SK-MEL-5 (cell line): ENCODE measurements at regions not wholly inside any gene's neighbourhood (a gene's known extent, or its start where the extent isn't known, plus 50 kb on each side); places are given as distances from the start of the nearest gene placed in this dataset.

Experiments used
- DNase-seq: peaks from one replicate; pipeline ENCODE4 v3.0.0-alpha.2; 2016; ENCODE audit warnings: low read depth, low spot score
- in situ Hi-C: cut with HindIII; loops from 2 replicates; pipeline ENCODE4 v1.10.0; 2016; ENCODE audit warnings: low sequenced_read_pairs, high pct_unique_total_duplicates, low pct_unique_long_range_greater_than_20kb

DNA sequence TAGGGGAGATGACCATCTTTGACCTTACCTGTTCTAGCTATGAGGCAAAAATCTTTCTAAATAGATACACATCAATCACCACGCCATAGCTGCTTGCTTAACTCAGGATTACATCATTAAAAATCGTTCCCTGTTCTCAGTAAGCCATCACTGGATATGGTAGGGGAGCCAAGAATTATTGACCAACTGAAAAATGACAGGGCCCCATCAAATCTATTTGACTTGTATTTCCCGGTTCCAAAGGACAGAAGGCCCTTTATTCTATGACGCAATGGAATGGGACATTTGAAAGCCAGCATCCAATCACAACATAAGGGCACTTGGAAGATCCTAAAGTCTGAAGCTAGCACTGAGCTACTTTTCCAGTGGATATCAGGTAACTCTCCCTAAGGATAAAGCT is 75.6 kb upstream of the NOCT start:
- DNase-seq, result no peak
- in situ Hi-C loops, result no loop called here

DNA sequence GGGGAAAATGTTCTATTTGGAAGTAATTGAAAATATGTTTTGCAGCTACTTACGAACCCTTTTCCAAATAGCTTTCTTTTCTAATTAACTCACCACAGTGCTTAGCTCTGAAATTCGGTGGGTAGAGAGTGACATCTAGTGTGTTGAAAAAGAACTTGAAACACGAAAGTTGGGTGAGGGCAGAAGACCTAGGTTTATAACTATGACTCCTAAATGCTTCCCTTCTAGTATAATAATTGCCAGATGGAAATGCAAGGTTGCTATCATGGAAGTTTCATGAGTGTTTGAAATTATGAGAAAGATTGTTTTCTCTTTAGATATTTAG is 77.3 kb upstream of the NOCT start:
- in situ Hi-C loops, result no loop called here

DNA sequence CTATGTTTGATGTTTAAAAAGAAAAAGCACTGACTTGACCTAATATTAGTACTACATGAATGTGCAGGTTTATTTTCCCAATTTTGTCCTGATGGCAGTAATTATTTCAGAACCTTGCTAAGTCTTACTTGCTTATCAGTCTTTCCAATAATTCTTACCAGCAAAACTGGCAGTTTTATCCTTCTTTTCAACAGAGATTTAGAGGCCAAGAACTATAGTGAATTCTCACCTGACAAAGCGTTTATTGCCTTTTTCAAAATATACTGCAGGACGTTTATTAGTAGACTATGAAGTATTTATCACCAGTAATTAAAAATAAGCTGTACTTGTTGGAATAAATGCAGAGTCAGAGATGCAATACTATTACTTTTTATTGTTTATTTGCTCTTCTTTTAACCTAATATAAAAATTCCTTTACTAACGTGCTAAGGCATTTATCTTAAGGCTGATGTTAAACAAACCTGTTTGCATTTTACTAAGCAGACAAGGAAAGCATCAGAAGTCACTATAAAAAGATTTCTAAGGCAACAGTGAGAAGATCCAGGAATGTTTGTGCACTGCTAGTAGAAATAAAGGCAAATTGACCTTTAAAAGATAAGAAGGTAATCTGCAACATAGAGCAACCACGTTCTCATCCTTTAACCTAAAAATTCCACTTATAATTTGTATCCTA is 80.3 kb upstream of the NOCT start:
- no peak for DNase-seq
- in situ Hi-C loops, result no loop called here

More for the DNA sequence above, 77.3 kb upstream of the NOCT start:
- DNase-seq, result peak; percentile 59

DNA sequence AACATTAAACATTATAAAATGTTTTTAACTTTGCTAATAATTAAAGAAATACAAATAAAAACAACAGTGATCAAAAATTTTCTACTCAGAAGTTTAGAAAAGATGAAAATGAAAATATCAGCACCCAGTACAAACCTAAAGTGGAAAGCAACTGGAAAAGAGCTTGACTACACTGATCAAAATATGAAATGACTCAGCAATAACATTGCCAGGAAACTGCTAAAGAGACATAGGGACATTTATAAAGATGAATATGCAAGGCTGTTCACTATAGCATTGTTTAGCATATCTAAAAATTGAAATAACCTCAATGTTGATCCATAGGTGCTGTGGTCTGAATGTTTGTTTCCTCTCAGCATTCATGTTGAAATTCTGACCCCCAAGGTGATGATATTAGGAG is 88.5 kb upstream of the NOCT start:
- in situ Hi-C loops, result no loop called here
- DNase-seq, result no peak

DNA sequence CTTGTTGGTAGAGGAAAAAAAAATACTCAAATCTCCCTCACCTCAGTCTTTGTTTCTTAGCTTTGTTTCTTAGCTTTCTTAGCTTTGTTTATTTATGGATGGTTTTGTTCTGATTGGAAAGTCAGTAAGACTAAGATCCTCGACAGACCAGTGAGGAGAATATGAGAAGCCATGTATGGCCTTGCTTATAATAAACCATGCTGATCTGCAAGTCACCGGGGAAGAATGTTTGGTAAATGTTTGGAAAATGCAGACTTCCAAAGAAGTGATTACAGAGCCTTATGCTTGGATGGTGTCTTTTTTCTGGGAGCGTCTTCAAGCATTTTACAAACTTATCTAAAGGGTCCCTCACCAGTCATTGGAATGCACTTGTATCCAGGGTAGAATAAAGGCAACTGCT is 90.1 kb upstream of the NOCT start:
- no peak for DNase-seq
- in situ Hi-C loops, result no loop called here

DNA sequence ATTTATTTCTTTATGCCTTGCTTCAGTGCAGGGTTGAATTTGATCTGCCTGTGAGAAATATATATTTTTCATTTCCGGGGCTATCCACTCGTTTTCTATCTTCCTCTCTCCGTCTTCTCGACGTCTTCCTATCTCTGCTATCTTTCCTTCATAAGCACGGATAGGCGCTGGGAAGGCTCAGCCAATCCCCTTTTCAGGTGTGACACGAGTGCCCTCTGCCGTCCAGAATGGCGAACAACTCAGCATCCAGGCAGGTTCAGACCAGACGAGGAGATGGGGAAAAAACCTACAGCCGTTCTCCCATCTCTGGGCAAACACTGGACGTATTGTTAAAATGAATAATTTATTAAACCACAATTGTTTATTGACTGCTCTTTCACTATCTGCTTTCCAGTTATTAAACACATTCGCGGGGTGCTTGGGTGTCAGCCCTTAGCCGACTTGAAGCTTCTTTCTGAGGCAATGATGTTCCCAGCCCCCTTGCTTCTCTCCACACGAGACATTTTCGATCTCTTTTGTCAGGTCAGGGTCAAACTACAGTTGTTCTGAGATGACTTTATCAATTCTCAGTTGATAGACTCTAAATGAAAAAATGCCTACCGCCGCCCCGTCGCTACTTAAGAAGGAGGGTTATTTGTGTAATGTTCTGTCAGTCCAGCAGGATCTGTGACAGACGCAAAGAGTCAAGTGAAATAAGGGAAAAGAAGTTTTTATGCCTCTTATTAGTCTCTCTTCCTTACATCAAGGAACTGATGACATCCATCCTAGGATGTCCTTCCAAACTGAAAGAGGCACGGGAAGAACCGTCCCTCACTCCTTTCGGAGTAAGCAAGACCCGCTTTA is 96.3 kb upstream of the NOCT start:
- in situ Hi-C loops, result no loop called here
- DNase-seq, result peak; percentile 85

DNA sequence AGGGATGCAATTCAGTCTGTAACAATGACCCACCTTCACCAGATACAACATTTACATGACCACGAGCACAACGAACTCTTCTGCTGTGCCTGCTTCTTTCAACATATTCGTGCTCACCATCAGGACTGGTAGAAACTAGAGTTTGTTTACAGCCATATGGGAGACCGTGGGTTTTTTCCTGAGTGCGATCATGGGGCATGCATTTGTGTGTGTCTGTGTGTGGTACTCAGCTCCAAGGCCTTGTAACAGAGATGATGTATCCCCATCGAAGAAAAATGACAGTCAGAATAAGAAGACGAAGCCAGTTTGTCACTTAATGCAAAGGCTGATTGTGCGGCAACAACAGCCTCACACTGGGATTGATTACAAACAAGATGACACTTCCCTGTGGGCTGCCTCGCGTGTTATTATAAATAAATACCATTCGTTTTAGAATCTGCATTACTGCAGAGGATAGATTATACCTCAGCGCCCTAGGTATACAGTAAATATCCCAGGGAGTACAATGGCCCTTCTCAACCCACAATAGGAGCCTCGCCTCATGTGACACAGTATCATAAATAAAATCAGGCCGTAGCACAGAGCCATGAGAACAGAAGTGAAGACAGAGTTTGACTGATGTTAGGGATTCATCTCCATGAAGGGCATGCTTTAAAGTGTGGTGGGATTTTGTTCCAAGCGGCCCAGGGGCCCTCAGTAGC is 97.3 kb upstream of the NOCT start:
- in situ Hi-C loops, result no loop called here

DNA sequence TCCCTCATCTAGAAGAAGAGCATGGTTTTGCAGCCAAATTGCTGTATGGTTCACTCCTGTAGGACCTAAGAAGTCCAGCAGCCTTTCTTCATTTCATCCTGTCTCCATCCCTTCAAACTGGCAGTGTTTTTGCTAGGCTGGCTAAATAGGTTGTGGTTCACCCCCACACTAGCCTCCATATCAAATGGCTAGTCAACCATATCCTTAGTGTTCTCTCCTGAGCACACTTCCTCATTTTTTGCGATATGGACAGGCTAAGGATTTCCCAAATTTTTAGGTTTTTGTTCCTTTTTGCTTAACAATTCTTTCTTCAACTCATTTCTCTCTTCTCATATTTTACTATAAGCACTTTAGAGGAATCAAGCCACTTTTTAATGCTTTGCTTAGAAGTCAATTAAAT is 98.8 kb upstream of the NOCT start:
- in situ Hi-C loops, result no loop called here
- DNase-seq, result no peak

More for the DNA sequence above, 97.3 kb upstream of the NOCT start:
- DNase-seq, result no peak

DNA sequence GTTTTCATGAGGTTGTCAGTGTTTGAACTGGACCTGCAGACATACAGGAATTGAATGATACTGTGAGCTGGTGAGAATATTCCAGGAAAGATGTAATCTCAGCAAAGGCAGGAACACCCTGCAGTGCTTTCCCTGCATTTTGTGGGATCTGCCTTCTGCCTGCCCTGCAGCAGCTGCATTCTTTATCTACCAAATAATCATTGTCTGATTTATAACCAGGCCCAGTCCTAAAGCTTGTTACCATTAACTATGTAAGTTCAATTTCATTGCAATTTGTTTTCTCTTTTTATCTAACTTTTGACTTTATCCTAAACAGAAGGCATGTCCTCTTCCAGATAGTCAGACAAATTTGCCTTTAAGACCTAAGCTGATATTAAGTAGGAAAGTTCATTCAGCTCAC is 99.8 kb upstream of the NOCT start:
- DNase-seq, result no peak
- in situ Hi-C loops, result no loop called here

DNA sequence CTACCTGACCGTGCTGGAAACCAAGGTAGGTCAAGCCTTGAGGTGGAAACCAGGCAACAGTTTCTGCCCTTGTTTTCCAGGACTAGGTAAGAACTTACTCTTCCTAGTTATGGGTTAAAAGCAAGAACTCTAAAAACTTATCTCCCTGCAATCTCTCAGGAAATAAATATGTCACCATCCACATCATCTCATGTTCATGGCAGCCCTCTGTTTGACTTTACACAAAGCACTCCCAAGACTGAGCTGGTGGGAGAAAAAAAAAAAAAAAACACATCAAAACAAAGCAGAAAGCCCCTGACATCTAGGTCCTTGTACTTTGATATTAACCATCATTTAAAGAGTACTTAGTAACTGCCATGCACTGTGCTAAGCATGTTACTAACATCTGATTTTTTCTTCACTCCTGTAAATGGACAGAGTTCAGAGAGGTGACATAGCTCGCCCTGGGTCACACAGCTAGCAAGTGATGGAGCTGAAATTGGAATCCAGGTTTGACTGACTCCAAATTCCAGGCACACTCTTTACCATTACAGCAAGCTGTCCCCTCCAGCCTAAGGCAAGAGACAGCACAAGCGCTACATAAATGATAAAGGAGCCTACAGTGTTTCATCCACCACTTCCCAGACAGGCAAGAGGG is 102.8 kb upstream of the NOCT start:
- no peak for DNase-seq
- in situ Hi-C loops, result no loop called here

DNA sequence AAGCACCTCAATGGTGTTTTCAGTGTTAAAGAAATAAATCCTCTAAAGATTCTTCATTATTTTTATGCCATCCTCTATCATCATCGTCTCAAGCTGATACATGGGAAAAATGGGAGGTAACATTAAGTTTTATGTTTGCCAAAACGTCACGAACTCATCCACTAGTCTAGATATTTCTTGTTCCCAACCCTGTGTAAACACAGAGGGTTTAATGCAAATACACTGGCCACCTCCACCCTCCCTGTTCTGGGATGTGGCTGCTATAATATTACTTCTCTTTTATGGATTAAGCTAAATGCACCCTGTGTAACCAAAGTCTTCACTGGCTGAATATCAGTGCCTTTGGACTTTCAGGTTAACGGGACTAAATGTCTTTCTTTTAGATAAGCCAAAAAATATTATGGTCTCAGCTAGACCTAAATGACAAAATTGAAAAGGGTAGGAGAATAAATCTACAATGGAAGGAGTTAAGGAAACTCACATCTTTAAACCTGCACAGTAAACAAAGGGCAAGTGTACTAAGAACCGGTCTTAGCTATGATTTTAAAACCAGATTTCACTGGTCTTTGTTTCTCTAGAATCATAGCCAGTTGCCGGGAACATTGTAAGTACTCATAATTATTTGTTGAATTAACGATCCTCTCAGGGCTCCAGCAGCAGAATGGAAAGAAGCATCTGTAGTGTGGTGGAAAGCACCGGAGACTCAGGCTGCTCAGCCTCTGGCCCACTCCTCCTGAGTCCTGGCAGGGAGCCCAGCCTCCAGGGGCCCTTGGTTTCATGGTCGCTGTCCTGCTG is 103.5 kb upstream of the NOCT start:
- no peak for DNase-seq
- in situ Hi-C loops, result no loop called here

DNA sequence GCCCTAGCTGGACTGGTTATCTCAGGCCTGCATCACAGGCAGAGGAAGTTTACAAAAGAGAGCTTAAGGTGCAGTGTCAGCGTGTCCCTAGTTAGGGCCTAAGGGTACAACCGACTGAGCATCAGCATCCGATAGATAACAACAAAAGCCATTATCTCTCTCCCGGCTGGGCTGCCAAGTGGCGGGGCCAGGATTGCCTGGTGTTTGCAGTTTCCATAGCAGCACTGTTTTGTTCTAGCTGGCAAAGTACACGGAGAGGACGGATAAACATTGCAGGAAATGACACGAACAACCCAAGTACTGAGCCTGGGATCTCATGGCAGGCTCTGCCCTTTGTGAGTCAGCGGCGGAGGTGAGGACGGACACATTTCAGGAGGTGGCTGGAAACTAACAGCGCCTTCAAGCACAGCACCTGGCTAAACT is 104.7 kb upstream of the NOCT start:
- DNase-seq, result peak; percentile 3
- in situ Hi-C loops, result no loop called here

DNA sequence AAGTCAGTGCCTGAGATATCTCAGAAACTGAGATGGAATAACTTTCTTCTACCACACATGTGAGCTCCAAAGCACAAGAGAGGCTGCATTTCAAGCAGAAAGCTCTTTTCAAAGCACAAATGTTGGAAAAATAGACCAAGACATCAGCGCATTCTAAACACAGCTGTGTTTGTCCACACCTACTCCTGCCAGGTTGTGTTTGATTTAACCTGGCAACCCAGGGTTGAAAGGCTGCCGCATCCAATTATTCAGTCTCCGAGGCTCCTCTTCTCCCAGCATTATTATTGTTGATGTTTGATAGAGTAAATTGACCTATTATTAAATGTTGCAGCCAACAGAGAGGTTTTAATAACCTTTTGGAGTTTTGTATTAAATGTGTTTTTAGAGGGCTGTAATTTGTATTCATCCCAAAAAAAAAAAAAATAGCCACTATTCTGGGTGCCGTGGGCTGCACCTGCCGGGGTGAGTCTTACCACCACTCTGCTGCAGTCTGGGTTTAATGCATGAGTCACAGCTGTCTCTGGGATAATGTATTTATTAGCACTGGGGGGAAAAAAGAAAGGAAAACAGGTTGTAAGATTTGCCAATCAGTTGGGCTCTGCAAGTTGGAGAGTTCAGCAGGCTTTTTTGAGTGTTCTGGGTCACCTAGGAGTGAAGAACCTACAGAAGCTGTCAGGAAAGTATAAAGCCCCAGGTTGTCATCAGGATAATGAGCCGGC is 105.2 kb upstream of the NOCT start:
- in situ Hi-C loops, result no loop called here
- DNase-seq, result no peak

DNA sequence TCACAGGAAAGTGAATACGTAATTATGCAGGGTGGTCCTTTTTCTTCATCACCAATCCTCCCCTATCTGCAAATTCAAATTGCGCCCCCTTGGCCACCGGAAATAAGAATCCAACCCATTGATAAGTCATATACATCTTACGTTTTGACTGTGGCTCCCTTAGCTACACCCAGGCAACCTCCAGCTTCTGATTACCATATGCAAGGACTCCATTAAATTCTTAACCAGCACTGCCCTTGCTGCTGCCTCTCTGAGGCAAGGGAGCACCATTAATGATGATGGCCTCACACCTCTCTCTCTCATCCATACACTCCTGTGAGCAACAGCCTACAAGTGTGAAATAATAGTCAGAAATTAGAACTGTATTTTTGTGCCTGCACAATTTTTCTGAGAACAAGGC is 106.0 kb upstream of the NOCT start:
- in situ Hi-C loops, result no loop called here

DNA sequence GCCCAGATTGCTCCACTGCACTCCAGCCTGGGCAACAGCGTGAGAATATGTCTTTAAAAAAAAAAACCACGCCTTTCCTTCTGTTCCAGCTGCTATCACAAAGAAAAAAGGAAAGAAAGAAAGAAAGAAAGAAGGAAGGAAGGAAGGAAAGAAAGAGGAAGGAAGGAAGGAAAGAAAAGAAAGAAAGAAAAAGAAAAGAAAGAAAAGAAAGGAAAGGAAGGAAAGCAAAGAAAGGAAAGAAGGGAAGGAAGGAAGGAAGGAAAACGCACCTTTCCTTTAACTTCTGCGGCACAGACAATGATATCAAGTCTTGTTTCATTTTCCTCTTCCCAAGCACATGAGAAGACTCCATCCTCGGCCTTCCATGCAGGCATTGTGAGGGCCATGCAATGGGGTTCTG is 107.4 kb upstream of the NOCT start:
- in situ Hi-C loops, result no loop called here
- no peak for DNase-seq

More for the DNA sequence above, 106.0 kb upstream of the NOCT start:
- DNase-seq, result no peak

DNA sequence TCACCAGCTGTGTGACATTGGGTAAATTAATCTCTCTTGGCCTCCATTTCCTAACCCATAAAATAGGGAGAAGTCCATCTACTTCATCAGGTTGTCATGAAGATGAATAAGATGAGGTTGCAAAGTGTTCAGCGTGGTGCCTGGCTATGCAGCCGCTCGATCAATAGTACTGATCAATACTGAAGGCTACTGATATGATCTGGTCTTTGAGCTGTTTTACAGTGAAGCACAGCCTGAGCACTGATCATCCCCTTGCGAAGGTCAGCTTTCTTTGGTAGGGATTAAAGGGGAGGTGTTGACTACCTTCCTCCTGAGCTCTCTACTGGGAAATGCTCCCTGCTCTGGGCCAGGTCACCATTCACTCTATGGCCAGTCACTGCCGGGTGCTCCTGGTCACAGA is 108.4 kb upstream of the NOCT start:
- no peak for DNase-seq
- in situ Hi-C loops, result no loop called here

DNA sequence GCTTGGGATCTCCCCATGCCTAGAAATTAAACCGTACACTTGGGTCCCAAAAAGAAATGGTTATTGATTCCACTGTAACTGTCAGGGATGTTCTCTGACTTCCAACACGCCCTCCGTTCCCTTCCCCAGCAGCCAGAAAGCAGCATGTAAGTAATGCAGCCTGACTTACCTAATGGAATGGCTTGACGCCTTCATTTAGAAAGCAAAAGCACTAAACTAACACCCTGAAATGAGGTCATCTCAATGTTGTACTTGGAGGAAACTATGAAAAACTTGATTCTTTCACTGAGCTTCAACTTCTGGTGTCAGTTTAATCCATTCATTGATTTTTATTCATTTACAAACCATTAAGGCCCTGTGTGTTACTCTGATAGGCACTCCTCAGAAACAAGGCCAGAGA is 110.8 kb upstream of the NOCT start:
- in situ Hi-C loops, result no loop called here
- DNase-seq, result no peak
